ENCODE measurements at regions not wholly inside any gene's neighbourhood (a gene's known extent, or its start where the extent isn't known, plus 50 kb on each side); places are given as distances from the start of the nearest gene placed in this dataset.

- Mint-ChIP-seq H3K27ac (peak overlapping the region; percentile 97), H3K27me3 (ENCODE audit: low read depth, poor library complexity) (peaks cover 4% of the 10 kb centered on the region), H3K36me3 (ENCODE audit: low read depth) (no peaks in the 10 kb centered on the region), H3K9me3 (peaks cover 4% of the 10 kb centered on the region), H3K4me3 (no peak overlapping the region), H3K4me1 (peaks cover 43% of the 10 kb centered on the region)
- peak; percentile 13 for DNase-seq
- TF ChIP-seq CTCF (IDR thresholded peaks at IDR 0.05), result no peak
Observed at GRCh38 chr6:23650676-23651075, 475.3 kb upstream of the NRSN1 start.

- no peak overlapping the region for H3K4me3 Mint-ChIP-seq
- H3K4me1 Mint-ChIP-seq, result peaks cover 65% of the 10 kb centered on the region
- no peak for DNase-seq
- no peak for TF ChIP-seq CTCF (IDR thresholded peaks at IDR 0.05)
- H3K27me3 Mint-ChIP-seq (ENCODE audit: low read depth, poor library complexity), result no peaks in the 10 kb centered on the region
- H3K27ac Mint-ChIP-seq, result no peak overlapping the region
- no peaks in the 10 kb centered on the region for H3K36me3 Mint-ChIP-seq (ENCODE audit: low read depth)
- H3K9me3 Mint-ChIP-seq, result peaks cover 4% of the 10 kb centered on the region
Observed at GRCh38 chr6:23654745-23655144, 471.3 kb upstream of the NRSN1 start.

GRCh38 chr6:23655525-23655924 lies 470.5 kb upstream of the NRSN1 start:
- no peak for DNase-seq
- H3K9me3 Mint-ChIP-seq, result peaks cover 4% of the 10 kb centered on the region
- H3K36me3 Mint-ChIP-seq (ENCODE audit: low read depth), result no peaks in the 10 kb centered on the region
- no peak overlapping the region for H3K4me3 Mint-ChIP-seq
- H3K27ac Mint-ChIP-seq, result no peak overlapping the region
- H3K27me3 Mint-ChIP-seq (ENCODE audit: low read depth, poor library complexity), result no peaks in the 10 kb centered on the region
- peaks cover 57% of the 10 kb centered on the region for H3K4me1 Mint-ChIP-seq
- TF ChIP-seq CTCF (IDR thresholded peaks at IDR 0.05), result no peak

GRCh38 chr6:23656255-23657194 lies 469.5 kb upstream of the NRSN1 start:
- no peak for TF ChIP-seq CTCF (IDR thresholded peaks at IDR 0.05)
- DNase-seq, result peak; percentile 20
- peak overlapping the region; percentile 1 for H3K4me3 Mint-ChIP-seq
- no peak overlapping the region for H3K27ac Mint-ChIP-seq
- H3K27me3 Mint-ChIP-seq (ENCODE audit: low read depth, poor library complexity), result no peaks in the 10 kb centered on the region
- peaks cover 47% of the 10 kb centered on the region for H3K4me1 Mint-ChIP-seq
- peaks cover 4% of the 10 kb centered on the region for H3K9me3 Mint-ChIP-seq
- no peaks in the 10 kb centered on the region for H3K36me3 Mint-ChIP-seq (ENCODE audit: low read depth)

GRCh38 chr6:23659125-23659524 lies 466.9 kb upstream of the NRSN1 start:
- peaks cover under 1% of the 10 kb centered on the region for H3K27me3 Mint-ChIP-seq (ENCODE audit: low read depth, poor library complexity)
- H3K4me1 Mint-ChIP-seq, result peaks cover 40% of the 10 kb centered on the region
- peak; percentile 45 for DNase-seq
- H3K9me3 Mint-ChIP-seq, result no peaks in the 10 kb centered on the region
- peak overlapping the region; percentile 1 for H3K27ac Mint-ChIP-seq
- no peaks in the 10 kb centered on the region for H3K36me3 Mint-ChIP-seq (ENCODE audit: low read depth)
- no peak overlapping the region for H3K4me3 Mint-ChIP-seq
- TF ChIP-seq CTCF (IDR thresholded peaks at IDR 0.05), result peak; percentile 69

- Mint-ChIP-seq H3K27me3 (ENCODE audit: low read depth, poor library complexity) (peaks cover 2% of the 10 kb centered on the region), H3K4me1 (peaks cover 21% of the 10 kb centered on the region), H3K27ac (no peak overlapping the region), H3K4me3 (no peak overlapping the region), H3K9me3 (peaks cover 13% of the 10 kb centered on the region), H3K36me3 (ENCODE audit: low read depth) (peaks cover 3% of the 10 kb centered on the region)
- DNase-seq, result no peak
- no peak for TF ChIP-seq CTCF (IDR thresholded peaks at IDR 0.05)
Observed at GRCh38 chr6:23661549-23661948, 464.5 kb upstream of the NRSN1 start.

Data from nephron progenitor cell (in vitro differentiated cells).